H9 (cell line): ENCODE measurements at regions not wholly inside any gene's neighbourhood (a gene's known extent, or its start where the extent isn't known, plus 50 kb on each side); places are given as distances from the start of the nearest gene placed in this dataset.

Source experiments
- DNase-seq: peaks from one replicate; pipeline ENCODE4 v3.0.0-alpha.2; 2017
- H2AFZ ChIP-seq: one replicate; pipeline ENCODE4 v1.6.1; 2013; ENCODE audit warnings: mild to moderate bottlenecking, low read length, control low read depth, moderate library complexity
- H2AK5ac ChIP-seq: 2 replicates; pipeline ENCODE4 v1.6.1; 2013; ENCODE audit warnings: low read length, control low read depth, mixed read lengths; ENCODE audit not compliant: insufficient read length
- H2BK120ac ChIP-seq: one replicate; pipeline ENCODE4 v1.6.1; 2013; ENCODE audit warnings: low read depth, mild to moderate bottlenecking, low read length, control low read depth, inconsistent platforms; ENCODE audit not compliant: poor library complexity, severe bottlenecking
- H2BK12ac ChIP-seq: 2 replicates; pipeline ENCODE4 v1.6.1; 2013; ENCODE audit warnings: low read length, control low read depth, mixed read lengths, low read depth; ENCODE audit not compliant: insufficient read length
- H2BK15ac ChIP-seq: 2 replicates; pipeline ENCODE4 v1.6.1; 2013; ENCODE audit warnings: low read depth, low read length, control low read depth
- H2BK20ac ChIP-seq: one replicate; pipeline ENCODE4 v1.6.1; 2013; ENCODE audit warnings: low read depth, mild to moderate bottlenecking, low read length, control low read depth, inconsistent platforms; ENCODE audit not compliant: poor library complexity, severe bottlenecking
- H2BK5ac ChIP-seq: 2 replicates; pipeline ENCODE4 v1.6.1; 2013; ENCODE audit warnings: low read length, control low read depth, mixed read lengths; ENCODE audit not compliant: insufficient read length
- H3K14ac ChIP-seq: 2 replicates; pipeline ENCODE4 v1.6.1; 2013; ENCODE audit warnings: low read length, control low read depth; ENCODE audit not compliant: insufficient read depth
- H3K18ac ChIP-seq: 2 replicates; pipeline ENCODE4 v1.6.1; 2013; ENCODE audit warnings: low read depth, mild to moderate bottlenecking, mixed read lengths, low read length, control low read depth; ENCODE audit not compliant: insufficient read length
- H3K23ac ChIP-seq: 2 replicates; pipeline ENCODE4 v1.6.1; 2013; ENCODE audit warnings: low read length, control low read depth, mixed read lengths, low read depth; ENCODE audit not compliant: insufficient read length
- H3K23me2 ChIP-seq: 2 replicates; pipeline ENCODE4 v1.6.1; 2013; ENCODE audit warnings: low read depth, mild to moderate bottlenecking, mixed read lengths, low read length, control low read depth; ENCODE audit not compliant: insufficient read length, poor library complexity, severe bottlenecking
- H3K27ac ChIP-seq: 2 replicates; pipeline ENCODE4 v1.5.1; 2013; ENCODE audit warnings: low read length, control low read depth, mixed read lengths, low read depth; ENCODE audit not compliant: insufficient read length
- H3K27me3 ChIP-seq: 2 replicates; pipeline ENCODE4 v1.6.1; 2013; ENCODE audit warnings: low read length, control low read depth, inconsistent platforms; ENCODE audit not compliant: insufficient read depth
- H3K4ac ChIP-seq: 2 replicates; pipeline ENCODE4 v1.6.1; 2013; ENCODE audit warnings: low read depth, mild to moderate bottlenecking, control low read depth, inconsistent platforms, low read length, moderate library complexity
- H3K4me1 ChIP-seq: 2 replicates; pipeline ENCODE4 v1.6.1; 2013; ENCODE audit warnings: low read length, control low read depth, inconsistent platforms; ENCODE audit not compliant: insufficient read depth
- H3K4me2 ChIP-seq: 2 replicates; pipeline ENCODE4 v1.6.1; 2013; ENCODE audit warnings: low read length, control low read depth, mixed read lengths; ENCODE audit not compliant: insufficient read length, insufficient read depth
- H3K56ac ChIP-seq: 2 replicates; pipeline ENCODE4 v1.6.1; 2013; ENCODE audit warnings: low read depth, mild to moderate bottlenecking, mixed read lengths, low read length, control low read depth; ENCODE audit not compliant: insufficient read length
- H3K79me1 ChIP-seq: 2 replicates; pipeline ENCODE4 v1.6.1; 2013; ENCODE audit warnings: low read depth, mild to moderate bottlenecking, moderate library complexity, low read length, control low read depth, inconsistent platforms; ENCODE audit not compliant: insufficient read depth, poor library complexity, severe bottlenecking
- H3K79me2 ChIP-seq: 2 replicates; pipeline ENCODE4 v1.6.1; 2013; ENCODE audit warnings: low read length, control low read depth, inconsistent platforms; ENCODE audit not compliant: insufficient read depth
- H3K9ac ChIP-seq: 2 replicates; pipeline ENCODE4 v1.6.1; 2013; ENCODE audit warnings: low read length, control low read depth, mixed read lengths; ENCODE audit not compliant: insufficient read length; ENCODE audit errors: extremely low read depth
- H3K9me3 ChIP-seq: one replicate; pipeline ENCODE4 v1.6.1; 2013; ENCODE audit warnings: low read depth, low read length, inconsistent platforms; ENCODE audit not compliant: control insufficient read depth
- H3T11ph ChIP-seq: one replicate; pipeline ENCODE4 v1.6.1; 2013; ENCODE audit warnings: mild to moderate bottlenecking, low read length, control low read depth, inconsistent platforms
- H4K20me1 ChIP-seq: one replicate; pipeline ENCODE4 v1.6.1; 2013; ENCODE audit not compliant: control insufficient read depth, insufficient read length, insufficient read depth
- H4K5ac ChIP-seq: 2 replicates; pipeline ENCODE4 v1.6.1; 2013; ENCODE audit warnings: low read depth, mild to moderate bottlenecking, mixed read lengths, low read length, control low read depth; ENCODE audit not compliant: insufficient read length
- H4K8ac ChIP-seq: replicated peaks from 2 replicates; pipeline ENCODE4 v1.6.1; 2013; ENCODE audit warnings: low read length, control low read depth, mixed read lengths, low read depth; ENCODE audit not compliant: insufficient read length
- H4K91ac ChIP-seq: 2 replicates; pipeline ENCODE4 v1.6.1; 2013; ENCODE audit warnings: low read depth, mild to moderate bottlenecking, moderate library complexity, mixed read lengths, low read length, control low read depth; ENCODE audit not compliant: insufficient read length
- H3K27ac Mint-ChIP-seq, 3 experiments: 2 replicates in 2 of 3; 3 replicates in 1 of 3; pipeline ENCODE4 v1.8.0; 2020 to 2021; ENCODE audit warnings: mixed read lengths in 3 of 3, mild to moderate bottlenecking in 1 of 3, moderate library complexity in 1 of 3
- H3K27me3 Mint-ChIP-seq: 2 replicates; pipeline ENCODE4 v1.8.0; 2021; ENCODE audit warnings: low read depth, mild to moderate bottlenecking, moderate library complexity, mixed read lengths
- H3K36me3 Mint-ChIP-seq, 3 experiments: 2 replicates in 2 of 3; 3 replicates in 1 of 3; pipeline ENCODE4 v1.8.0; 2020 to 2021; ENCODE audit warnings: low read depth in 3 of 3, mixed read lengths in 3 of 3; ENCODE audit not compliant: insufficient read depth in 1 of 3
- H3K4me1 Mint-ChIP-seq, 2 experiments: 2 replicates each; pipeline ENCODE4 v1.8.0; 2020; ENCODE audit warnings: mixed read lengths in 2 of 2
- H3K4me3 Mint-ChIP-seq, 2 experiments: 2 replicates in 1 of 2; 3 replicates in 1 of 2; pipeline ENCODE4 v1.8.0; 2020 to 2021; ENCODE audit warnings: mild to moderate bottlenecking in 2 of 2, mixed read lengths in 2 of 2, moderate library complexity in 1 of 2
- H3K9me3 Mint-ChIP-seq, 2 experiments: 2 replicates in 1 of 2; 3 replicates in 1 of 2; pipeline ENCODE4 v1.8.0; 2020; ENCODE audit warnings: mild to moderate bottlenecking in 2 of 2, mixed read lengths in 2 of 2, moderate library complexity in 1 of 2
- WGBS: extraction: QIAGEN DNeasy Blood & Tissue Kit; methylation state at CpG from one replicate; pipeline ENCODE4 v1.1.7; 2013; ENCODE audit warnings: missing lambda C conversion rate, low lambda C conversion rate, mixed read lengths; ENCODE audit not compliant: insufficient read length; ENCODE audit errors: extremely low coverage; 5-methylcytosine and 5-hydroxymethylcytosine counted together
- TF ChIP-seq, protein P1 (sequence below): fragments of 200-600 bp; sonication (generic); conservative IDR thresholded peaks from 3 replicates; pipeline ENCODE4 v1.8.0; 2021; ENCODE audit warnings: antibody characterized with exemption, mild to moderate bottlenecking

DNA sequence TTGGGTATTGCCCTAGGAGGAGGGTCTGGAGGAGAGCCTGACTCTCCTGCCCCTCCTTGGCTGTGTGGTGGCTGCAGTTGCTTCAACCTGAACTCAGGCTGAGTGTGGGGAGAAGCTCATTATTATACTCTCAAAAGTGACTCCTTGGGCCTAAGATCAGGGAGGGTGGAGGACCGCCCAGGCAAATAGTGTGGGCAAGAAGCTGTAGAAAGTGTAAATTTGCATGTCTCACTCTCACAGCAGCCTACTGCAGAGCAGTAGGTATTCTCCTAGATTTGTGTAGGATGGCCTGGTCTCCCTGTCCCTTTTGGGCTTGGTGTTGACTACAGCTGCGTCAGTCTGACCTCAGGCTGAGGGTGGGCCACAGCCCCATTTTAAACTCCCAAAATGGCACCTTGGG is 156.1 kb downstream of the ZNF330 start:
- Histone ChIP-seq H2BK15ac (no peak overlapping the region), H3K56ac (no peak overlapping the region), H4K91ac (no peak overlapping the region), H3K9ac (no peak overlapping the region), H2BK120ac (no peak overlapping the region), H3K23me2 (no peaks in the 10 kb centered on the region), H3K4me2 (no peak overlapping the region), H3K23ac (no peak overlapping the region), H3K9me3 (no peaks in the 10 kb centered on the region), H3T11ph (no peak overlapping the region), H3K18ac (no peak overlapping the region), H3K4me1 (no peaks in the 10 kb centered on the region), H3K4ac (no peak overlapping the region), H3K79me2 (no peaks in the 10 kb centered on the region), H3K79me1 (no peaks in the 10 kb centered on the region), H3K27me3 (no peaks in the 10 kb centered on the region), H2BK5ac (no peak overlapping the region), H2BK20ac (no peak overlapping the region), H3K27ac (no peak overlapping the region), H2AFZ (no peak overlapping the region), H4K5ac (no peak overlapping the region), H4K8ac (no peak overlapping the region), H2BK12ac (no peak overlapping the region), H3K14ac (no peak overlapping the region), H4K20me1 (no peaks in the 10 kb centered on the region), H2AK5ac (no peak overlapping the region)
- no CpG with 5 or more reads among the region's 2 CpGs for WGBS
- Mint-ChIP-seq H3K27ac (no peak overlapping the region), H3K9me3 (peaks cover 21 to 23% of the 10 kb centered on the region in 2 experiments), H3K4me1 (no peaks in the 10 kb centered on the region), H3K4me3 (no peak overlapping the region), H3K36me3 (peaks cover 0 to 13% (median 0%) of the 10 kb centered on the region in 3 experiments; a peak in 3 of 7 replicates), H3K27me3 (peaks cover 1% of the 10 kb centered on the region; the same call in 1 of the 2 replicates)
- no peak for DNase-seq
- TF ChIP-seq, protein P1, sequence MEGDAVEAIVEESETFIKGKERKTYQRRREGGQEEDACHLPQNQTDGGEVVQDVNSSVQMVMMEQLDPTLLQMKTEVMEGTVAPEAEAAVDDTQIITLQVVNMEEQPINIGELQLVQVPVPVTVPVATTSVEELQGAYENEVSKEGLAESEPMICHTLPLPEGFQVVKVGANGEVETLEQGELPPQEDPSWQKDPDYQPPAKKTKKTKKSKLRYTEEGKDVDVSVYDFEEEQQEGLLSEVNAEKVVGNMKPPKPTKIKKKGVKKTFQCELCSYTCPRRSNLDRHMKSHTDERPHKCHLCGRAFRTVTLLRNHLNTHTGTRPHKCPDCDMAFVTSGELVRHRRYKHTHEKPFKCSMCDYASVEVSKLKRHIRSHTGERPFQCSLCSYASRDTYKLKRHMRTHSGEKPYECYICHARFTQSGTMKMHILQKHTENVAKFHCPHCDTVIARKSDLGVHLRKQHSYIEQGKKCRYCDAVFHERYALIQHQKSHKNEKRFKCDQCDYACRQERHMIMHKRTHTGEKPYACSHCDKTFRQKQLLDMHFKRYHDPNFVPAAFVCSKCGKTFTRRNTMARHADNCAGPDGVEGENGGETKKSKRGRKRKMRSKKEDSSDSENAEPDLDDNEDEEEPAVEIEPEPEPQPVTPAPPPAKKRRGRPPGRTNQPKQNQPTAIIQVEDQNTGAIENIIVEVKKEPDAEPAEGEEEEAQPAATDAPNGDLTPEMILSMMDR = no peak
